NOMO-1 (cell line): ENCODE measurements at regions not wholly inside any gene's neighbourhood (a gene's known extent, or its start where the extent isn't known, plus 50 kb on each side); places are given as distances from the start of the nearest gene placed in this dataset.

ENCODE experiments used
- DNase-seq, 2 experiments: peaks; one replicate each; lab custom pipeline; 2025; ENCODE audit not compliant: unreplicated experiment in 2 of 2; lab: John Stamatoyannopoulos, UW

- no peak for DNase-seq
Observed at GRCh38 chr1:56320464-56321149, 258.8 kb downstream of the PLPP3 start.

- DNase-seq, result no peak
Observed at GRCh38 chr1:56317722-56318121, 261.6 kb downstream of the PLPP3 start.

GRCh38 chr1:56315293-56315942 lies 263.9 kb downstream of the PLPP3 start:
- no peak for DNase-seq

DNA sequence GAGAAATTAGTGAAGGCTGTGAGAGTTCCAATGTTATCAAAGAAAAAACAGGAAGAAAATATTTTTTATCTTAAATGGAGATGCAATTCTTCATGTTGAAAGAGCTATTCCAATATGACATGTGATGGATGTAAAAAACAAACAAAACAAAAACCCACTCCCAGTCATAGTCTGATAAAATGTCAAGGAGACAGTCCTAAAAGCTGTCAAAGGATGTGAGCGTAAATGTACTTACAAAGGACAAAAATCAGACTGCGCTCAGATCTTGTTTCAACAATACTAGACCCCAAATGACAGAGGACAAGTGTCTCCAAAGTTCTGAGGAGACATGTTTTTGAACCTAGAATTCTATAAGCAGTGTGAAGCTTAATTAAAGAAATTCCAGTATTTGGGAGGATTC lies 265.8 kb downstream of the PLPP3 start:
- no peak for DNase-seq

DNA sequence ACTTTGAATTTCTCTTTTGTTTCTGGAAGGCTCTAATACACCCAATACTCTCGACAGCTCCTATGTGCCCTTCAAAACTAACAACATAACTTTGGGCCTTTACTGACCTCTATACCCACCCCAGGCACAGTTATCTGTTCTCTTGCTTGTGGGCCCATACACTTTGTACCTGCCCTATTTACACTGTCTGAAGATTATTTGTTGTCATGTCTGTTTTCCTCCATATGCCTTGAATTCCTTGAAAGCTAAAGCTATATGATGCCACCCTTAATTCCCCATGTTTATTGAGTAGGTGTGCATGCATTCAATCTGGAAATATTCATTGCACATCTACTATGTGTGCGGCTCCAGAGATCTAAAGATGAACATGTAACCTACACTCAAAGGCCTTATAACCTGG lies 267.6 kb downstream of the PLPP3 start:
- DNase-seq, result no peak

GRCh38 chr1:56310945-56311344 lies 268.4 kb downstream of the PLPP3 start:
- DNase-seq, result no peak

GRCh38 chr1:56309065-56309464 lies 270.3 kb downstream of the PLPP3 start:
- DNase-seq, result no peak

DNA sequence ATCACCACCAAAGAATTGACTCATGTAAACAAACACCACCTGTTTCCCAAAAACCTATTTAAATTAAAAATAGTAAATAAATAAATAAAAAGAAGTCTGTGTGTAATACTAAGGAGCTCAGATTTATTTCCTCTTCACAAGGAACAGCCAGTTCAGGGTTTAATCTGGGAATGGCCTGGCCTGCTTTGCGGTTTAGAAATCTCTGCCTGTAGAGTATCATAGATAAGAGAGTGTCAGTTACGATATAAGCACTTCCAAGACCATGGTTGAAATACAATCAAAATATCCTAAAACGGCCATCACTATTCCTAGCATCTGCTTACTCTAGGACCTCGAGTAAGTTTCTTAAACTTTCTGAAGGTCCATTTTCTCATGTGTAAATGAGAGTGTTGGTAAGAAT lies 274.4 kb downstream of the PLPP3 start:
- DNase-seq, result no peak

- DNase-seq, result no peak
Observed at GRCh38 chr1:56303805-56304204, 275.6 kb downstream of the PLPP3 start.

DNA sequence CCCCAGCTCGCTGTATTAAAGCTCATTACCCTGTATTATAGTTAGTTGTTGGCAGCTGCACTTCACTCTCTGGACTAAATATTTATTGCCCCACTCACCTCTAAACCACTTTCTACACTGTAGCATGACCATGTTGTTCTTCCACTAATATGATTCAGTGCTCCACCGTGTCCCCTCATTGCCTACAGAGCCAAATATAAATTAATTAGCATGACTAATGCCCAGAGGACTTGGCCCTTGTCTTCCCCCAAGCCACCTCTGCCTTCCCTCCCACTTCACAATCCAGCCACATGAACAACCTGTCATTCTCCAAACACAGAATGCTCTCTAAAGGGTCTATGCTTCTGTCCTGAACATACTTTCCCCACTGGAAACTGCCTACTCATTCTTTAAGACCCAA lies 276.5 kb downstream of the PLPP3 start:
- DNase-seq, result no peak

DNA sequence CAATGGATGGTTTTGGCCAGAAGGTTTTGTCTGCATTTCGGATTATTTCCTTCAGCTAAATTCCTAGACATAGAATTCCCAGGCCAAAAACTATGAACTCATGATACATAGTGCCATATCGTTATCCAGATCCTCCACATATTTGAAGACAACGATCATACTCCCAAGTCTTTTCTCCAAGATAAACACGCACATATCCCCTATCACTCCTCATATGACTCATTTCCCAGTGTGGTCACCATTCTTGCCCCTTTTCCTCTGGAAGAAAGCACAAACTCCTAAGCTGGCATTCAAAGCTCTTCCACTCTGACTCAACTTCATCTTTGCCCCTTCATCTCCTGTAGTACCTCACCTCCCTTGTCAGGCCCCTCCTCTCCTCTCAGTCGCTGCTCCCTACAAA lies 277.6 kb downstream of the PLPP3 start:
- DNase-seq, result no peak

DNA sequence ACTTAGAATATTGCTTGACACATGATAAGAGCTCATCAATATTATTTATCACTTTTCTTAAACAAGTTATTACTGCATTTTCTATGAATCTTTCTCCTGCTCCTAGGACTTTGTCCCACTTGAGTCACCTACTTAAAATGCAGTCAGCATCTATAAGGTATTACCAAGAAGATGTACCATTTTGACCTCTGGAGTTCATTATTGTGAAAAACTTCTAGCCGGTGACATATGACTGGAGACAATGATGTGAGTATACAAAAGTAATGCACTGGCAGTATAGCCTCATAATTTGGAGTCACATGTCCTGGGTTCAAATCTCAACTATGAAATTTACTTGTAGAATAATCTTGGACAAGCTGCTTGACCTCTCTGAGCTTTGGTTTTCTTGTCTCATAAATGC lies 278.5 kb downstream of the PLPP3 start:
- DNase-seq, result no peak

DNA sequence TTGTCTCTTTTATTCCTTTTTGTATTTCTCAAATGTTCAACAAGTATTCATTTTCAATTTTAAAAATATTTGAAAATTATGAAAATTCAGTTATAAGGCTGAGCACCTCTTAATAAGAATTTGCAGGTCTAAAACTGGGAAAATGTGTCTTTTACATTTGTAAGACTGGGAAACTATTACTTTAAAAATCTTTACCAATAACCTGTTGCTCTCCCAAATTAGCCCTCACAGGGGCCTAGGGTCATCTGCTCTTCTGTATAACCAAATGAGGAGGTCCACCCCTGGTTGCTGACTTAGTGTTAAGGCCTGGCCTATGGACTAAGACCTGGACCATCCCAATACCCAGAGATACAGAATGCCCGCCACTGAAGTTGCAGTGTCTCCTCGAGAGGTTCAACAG lies 280.5 kb downstream of the PLPP3 start:
- no peak for DNase-seq

DNA sequence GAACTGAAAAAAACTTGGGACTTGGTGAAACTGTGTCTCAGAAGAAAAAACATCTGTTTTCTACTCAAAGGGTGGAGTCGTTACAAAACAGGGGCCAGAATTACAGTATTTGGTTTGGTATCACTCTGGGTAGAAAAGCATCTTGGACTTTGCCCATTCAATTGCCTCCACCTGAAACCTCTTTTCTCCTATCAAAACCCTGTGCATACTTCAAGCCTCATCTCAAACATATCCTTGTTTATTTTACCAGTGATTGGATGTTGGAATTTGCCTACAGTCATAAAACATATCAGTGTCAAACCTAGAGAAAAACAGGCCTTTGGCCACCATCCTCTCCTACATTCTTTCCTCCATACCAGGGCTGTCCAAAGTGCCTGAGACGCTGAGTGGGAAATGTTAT lies 281.5 kb downstream of the PLPP3 start:
- DNase-seq, result no peak

- no peak for DNase-seq
Observed at GRCh38 chr1:56297208-56297607, 282.2 kb downstream of the PLPP3 start.

DNA sequence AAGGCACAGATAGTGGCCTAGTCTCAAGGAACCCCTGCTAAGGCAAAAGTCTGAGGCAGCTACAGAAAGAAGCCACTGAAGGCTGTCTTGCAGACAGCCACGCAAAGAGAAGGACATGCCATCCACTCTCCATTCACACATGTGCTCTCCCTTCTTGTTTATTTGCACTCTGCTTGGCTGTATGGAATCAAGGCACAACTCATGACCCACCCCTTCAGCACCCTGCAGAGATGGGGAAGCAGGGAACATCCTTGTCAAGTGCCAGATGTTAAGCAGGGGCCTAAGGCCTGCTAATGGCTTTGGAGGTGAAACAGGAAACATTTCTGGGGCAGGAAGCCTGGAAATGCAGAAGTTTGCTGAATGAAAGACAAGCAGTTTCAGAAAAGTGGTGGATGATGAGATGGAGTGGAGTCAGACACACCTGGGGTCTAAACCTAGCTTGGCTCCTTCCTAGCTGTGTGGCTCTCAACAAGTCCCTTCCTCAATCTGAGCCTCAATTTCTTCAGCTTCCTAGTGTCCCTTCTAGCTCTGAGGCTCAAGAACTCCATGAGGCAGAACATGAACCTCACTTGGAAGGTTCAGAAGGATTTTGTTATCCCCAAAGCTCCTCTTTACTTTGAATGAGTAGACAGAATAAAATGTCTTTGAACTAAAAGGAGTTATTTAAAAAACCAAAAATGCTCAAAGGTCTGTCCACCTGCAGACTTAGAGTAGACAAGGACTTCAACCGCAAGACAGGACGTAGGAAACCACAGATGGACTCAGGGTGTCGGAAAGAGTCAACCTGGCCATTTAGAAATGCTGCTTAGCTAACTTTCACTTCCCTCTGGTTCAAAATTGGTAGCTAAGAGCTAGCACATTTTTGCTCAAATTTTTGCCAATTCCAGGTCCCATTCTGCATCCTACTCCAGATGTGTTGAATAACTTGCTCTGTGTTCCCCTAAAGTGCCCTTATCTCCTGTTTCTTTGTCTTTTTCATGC lies 283.1 kb downstream of the PLPP3 start:
- no peak for DNase-seq

DNA sequence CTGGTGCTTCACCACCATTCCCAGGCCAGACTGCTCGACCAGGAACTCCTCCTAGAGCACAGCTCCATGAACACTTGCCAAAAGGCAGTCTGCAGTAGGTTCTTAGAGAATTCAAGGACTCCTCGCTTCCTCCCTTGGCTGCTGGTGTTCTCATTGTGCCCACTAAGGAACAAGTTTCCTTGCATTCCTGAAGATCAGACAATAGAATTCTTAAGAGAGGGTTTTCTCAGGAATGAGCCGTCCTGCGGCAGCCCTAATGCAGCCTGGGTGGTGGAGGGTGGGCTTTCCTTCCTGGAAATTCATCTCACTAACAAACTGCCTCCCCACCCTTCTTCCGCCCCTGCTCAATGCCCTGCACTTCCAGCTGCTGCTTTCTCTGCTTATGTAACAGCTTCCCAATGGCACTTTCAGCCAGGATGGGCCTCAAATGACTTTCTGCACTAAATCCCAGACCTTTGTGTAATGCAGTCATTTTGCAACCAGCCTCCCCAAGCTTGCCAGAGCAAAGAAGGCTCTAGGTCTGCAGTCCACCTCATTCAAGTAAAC lies 287.9 kb downstream of the PLPP3 start:
- no peak for DNase-seq

DNA sequence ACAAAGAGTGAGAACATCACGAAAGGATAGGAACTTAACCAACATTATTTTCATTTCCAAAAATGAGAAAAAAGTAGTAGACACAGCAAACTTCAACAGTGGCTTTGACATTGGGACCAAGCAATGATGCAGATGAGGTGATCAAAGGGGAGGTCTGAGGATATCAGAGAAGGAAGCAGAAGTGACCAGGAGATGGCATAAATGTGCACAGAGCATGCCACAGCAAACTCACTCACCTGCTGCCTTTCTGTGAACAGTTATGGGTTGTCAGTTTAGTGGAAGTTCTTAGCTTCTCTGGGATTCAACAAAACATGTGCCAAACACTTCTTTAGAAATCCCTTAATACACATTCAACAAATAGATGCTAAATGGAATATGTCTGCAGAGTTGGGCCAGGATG lies 290.1 kb downstream of the PLPP3 start:
- no peak for DNase-seq

DNA sequence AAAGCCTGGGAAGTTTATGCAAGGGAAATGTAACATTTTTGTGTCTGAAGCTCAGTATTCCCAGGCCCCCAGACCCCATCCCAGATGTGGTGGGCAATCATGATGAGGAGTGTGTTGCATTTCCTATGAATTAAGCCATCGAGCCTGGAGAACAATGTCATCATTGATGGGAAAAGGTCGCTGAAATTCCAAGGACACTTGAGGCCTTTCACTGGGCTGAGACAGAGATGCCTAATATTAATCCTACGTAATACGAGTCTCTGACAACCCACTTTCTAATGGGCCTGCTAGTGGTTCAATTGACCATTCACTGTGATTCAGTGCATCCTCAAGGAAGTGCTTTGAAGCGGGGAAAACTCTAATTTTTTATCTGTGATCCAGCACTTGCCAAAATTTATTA lies 291.6 kb downstream of the PLPP3 start:
- DNase-seq, result no peak

GRCh38 chr1:56286956-56287355 lies 292.4 kb downstream of the PLPP3 start:
- no peak for DNase-seq

DNA sequence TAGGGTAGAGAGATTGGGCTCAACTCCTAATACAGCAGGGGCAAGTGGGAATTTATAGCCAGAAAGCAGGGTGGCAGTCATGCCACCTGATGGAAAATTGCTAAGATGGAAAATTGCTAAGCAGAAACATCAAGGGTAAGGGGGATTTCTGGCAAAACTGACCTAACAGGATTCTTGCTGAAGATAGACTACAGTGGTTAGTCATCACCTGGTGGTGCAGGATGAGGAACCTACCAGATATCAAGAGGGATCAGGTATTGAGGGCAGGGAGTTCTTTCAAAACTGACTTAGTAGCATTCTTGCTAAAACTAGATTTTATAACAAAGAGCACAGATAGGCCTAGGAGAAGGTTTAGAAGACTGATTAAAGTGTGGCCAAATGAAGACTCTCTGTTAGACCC lies 292.9 kb downstream of the PLPP3 start:
- no peak for DNase-seq
